ENCODE measurements at regions not wholly inside any gene's neighbourhood (a gene's known extent, or its start where the extent isn't known, plus 50 kb on each side); places are given as distances from the start of the nearest gene placed in this dataset.

DNA sequence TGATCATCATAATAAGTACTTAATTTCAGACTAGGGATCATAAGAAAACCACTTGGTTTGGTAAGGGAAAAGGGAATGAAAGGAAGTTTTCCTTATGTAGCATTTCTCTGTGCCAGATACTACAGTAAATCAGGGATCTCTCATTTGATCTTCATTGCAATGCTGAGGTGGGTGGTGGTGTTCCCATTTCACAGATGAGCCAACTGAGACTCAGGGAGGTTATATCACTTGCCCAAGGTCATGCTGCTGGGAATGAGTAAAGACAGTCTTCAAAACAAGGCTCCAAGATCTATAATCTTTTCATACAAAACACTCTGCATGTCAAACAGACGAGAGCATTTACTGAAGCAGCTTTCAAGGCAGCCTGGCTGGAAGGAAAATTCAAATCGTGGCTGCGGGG lies 124.6 kb downstream of the GP2 start:
- no peak for TF ChIP-seq CTCF (IDR thresholded peaks at IDR 0.05; ENCODE audit: borderline replicate concordance)
- Histone ChIP-seq H3K27ac (replicated peaks) (no peak overlapping the region), H3K9me3 (replicated peaks) (peaks cover 3% of the 10 kb centered on the region), H3K4me3 (no peak overlapping the region), H3K36me3 (no peaks in the 10 kb centered on the region), H3K27me3 (ENCODE audit: low read depth) (peaks cover 49% of the 10 kb centered on the region), H3K4me1 (no peaks in the 10 kb centered on the region)
- intact Hi-C loops (cut with micrococcal nuclease): no loop called here
- no peak for DNase-seq

GRCh38 chr16:20192801-20193200 lies 119.1 kb upstream of the GPR139 start:
- Histone ChIP-seq H3K4me1 (no peaks in the 10 kb centered on the region), H3K27ac (replicated peaks) (no peak overlapping the region), H3K4me3 (no peak overlapping the region), H3K27me3 (ENCODE audit: low read depth) (peaks cover 30% of the 10 kb centered on the region), H3K36me3 (no peaks in the 10 kb centered on the region), H3K9me3 (replicated peaks) (no peaks in the 10 kb centered on the region)
- intact Hi-C loops (cut with micrococcal nuclease): no loop called here
- DNase-seq: no peak
- TF ChIP-seq CTCF (IDR thresholded peaks at IDR 0.05; ENCODE audit: borderline replicate concordance): no peak

GRCh38 chr16:20191566-20191965 lies 117.9 kb upstream of the GPR139 start:
- no peak for DNase-seq
- Histone ChIP-seq H3K27ac (replicated peaks) (no peak overlapping the region), H3K27me3 (ENCODE audit: low read depth) (peaks cover 26% of the 10 kb centered on the region), H3K9me3 (replicated peaks) (no peaks in the 10 kb centered on the region), H3K4me1 (no peaks in the 10 kb centered on the region), H3K4me3 (no peak overlapping the region), H3K36me3 (no peaks in the 10 kb centered on the region)
- intact Hi-C loops (cut with micrococcal nuclease): no loop called here
- TF ChIP-seq CTCF (IDR thresholded peaks at IDR 0.05; ENCODE audit: borderline replicate concordance): no peak

- intact Hi-C loops (cut with micrococcal nuclease): no loop called here
- H3K36me3 ChIP-seq: no peaks in the 10 kb centered on the region
- no peak for DNase-seq
- no peak overlapping the region for H3K4me3 ChIP-seq
- H3K27me3 ChIP-seq (ENCODE audit: low read depth): peaks cover 46% of the 10 kb centered on the region
- TF ChIP-seq CTCF (IDR thresholded peaks at IDR 0.05; ENCODE audit: borderline replicate concordance): no peak
- no peaks in the 10 kb centered on the region for H3K9me3 ChIP-seq (replicated peaks)
- no peak overlapping the region for H3K27ac ChIP-seq (replicated peaks)
- H3K4me1 ChIP-seq: no peaks in the 10 kb centered on the region
Measured at GRCh38 chr16:20181949-20182348, 108.3 kb upstream of the GPR139 start.

DNA sequence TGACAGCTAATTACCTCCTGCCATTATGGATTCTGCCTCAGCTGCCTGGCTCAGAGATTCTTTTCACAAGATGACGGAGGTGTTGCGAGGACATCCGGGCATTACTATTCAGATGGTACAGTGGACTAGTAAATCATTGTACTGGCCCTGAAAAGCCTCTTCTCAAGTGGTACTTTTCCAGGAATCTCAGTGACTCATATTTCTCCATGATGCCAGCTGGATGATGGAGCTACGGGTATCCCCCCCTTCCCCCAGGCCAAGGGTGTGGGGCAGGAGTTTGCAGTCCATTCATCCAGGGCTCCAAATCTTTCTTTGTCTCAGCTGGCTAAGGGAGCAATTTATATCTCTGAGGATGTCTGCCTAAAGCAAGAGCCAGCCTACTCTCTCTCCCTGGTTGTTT lies 107.7 kb upstream of the GPR139 start:
- H3K27ac ChIP-seq (replicated peaks): no peak overlapping the region
- peaks cover 46% of the 10 kb centered on the region for H3K27me3 ChIP-seq (ENCODE audit: low read depth)
- H3K4me3 ChIP-seq: no peak overlapping the region
- no peak for TF ChIP-seq CTCF (IDR thresholded peaks at IDR 0.05; ENCODE audit: borderline replicate concordance)
- H3K9me3 ChIP-seq (replicated peaks): no peaks in the 10 kb centered on the region
- intact Hi-C loops (cut with micrococcal nuclease): no loop called here
- no peaks in the 10 kb centered on the region for H3K4me1 ChIP-seq
- no peaks in the 10 kb centered on the region for H3K36me3 ChIP-seq
- DNase-seq: no peak

GRCh38 chr16:20178297-20178696 lies 104.6 kb upstream of the GPR139 start:
- Histone ChIP-seq H3K4me1 (no peaks in the 10 kb centered on the region), H3K27me3 (ENCODE audit: low read depth) (peaks cover 66% of the 10 kb centered on the region), H3K36me3 (no peaks in the 10 kb centered on the region), H3K4me3 (no peak overlapping the region), H3K9me3 (replicated peaks) (no peaks in the 10 kb centered on the region), H3K27ac (replicated peaks) (no peak overlapping the region)
- intact Hi-C loops (cut with micrococcal nuclease): no loop called here
- TF ChIP-seq CTCF (IDR thresholded peaks at IDR 0.05; ENCODE audit: borderline replicate concordance): no peak
- no peak for DNase-seq
